Nephron (organoid): ENCODE measurements at regions not wholly inside any gene's neighbourhood (a gene's known extent, or its start where the extent isn't known, plus 50 kb on each side); places are given as distances from the start of the nearest gene placed in this dataset.

Experiments
- H3K27ac Mint-ChIP-seq, 3 experiments: 2 replicates each; pipeline ENCODE4 v1.8.0; 2020; ENCODE audit warnings: mixed read lengths in 3 of 3, mild to moderate bottlenecking in 2 of 3, moderate library complexity in 1 of 3
- H3K27me3 Mint-ChIP-seq: 2 replicates; pipeline ENCODE4 v1.8.0; 2021; ENCODE audit warnings: low read depth, mild to moderate bottlenecking, moderate library complexity, mixed read lengths
- H3K36me3 Mint-ChIP-seq: 2 replicates; pipeline ENCODE4 v1.8.0; 2020; ENCODE audit warnings: low read depth, mixed read lengths
- H3K4me1 Mint-ChIP-seq: 2 replicates; pipeline ENCODE4 v1.8.0; 2020; ENCODE audit warnings: mixed read lengths
- H3K4me3 Mint-ChIP-seq, 3 experiments: 2 replicates each; pipeline ENCODE4 v1.8.0; 2020; ENCODE audit warnings: mild to moderate bottlenecking in 3 of 3, mixed read lengths in 3 of 3, moderate library complexity in 2 of 3
- H3K9me3 Mint-ChIP-seq: 2 replicates; pipeline ENCODE4 v1.8.0; 2020; ENCODE audit warnings: mixed read lengths
- TF ChIP-seq, protein P1 (sequence below), 3 experiments: fragments of 200-600 bp; sonication (generic); IDR thresholded peaks; one replicate each; pipeline ENCODE4 v1.5.0; 2021; ENCODE audit warnings: antibody characterized with exemption in 3 of 3; ENCODE audit not compliant: unreplicated experiment in 3 of 3

DNA sequence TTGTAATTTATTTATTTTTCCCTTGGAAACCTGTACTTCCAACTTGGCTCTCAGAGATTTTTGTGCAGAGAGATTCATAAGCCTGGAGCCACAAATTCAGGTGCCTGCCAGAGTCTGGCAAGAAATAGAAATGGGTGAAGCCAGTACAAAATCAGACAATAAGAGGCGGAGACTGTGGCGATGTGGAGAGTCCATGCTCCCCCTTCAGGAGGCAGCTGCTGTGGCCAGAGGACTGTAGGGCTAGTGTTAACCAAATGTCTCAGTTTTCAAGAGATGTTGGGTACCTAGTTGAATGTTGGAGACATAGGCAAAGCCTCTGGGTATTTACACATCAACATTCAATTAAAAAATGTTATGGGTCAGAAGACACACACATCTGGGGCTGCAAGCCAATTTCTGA is 208.6 kb downstream of the PSAT1 start:
- H3K36me3 Mint-ChIP-seq: no peaks in the 10 kb centered on the region
- no peak overlapping the region for H3K27ac Mint-ChIP-seq
- H3K27me3 Mint-ChIP-seq: peaks cover 7% of the 10 kb centered on the region
- H3K9me3 Mint-ChIP-seq: no peaks in the 10 kb centered on the region
- TF ChIP-seq, protein P1, sequence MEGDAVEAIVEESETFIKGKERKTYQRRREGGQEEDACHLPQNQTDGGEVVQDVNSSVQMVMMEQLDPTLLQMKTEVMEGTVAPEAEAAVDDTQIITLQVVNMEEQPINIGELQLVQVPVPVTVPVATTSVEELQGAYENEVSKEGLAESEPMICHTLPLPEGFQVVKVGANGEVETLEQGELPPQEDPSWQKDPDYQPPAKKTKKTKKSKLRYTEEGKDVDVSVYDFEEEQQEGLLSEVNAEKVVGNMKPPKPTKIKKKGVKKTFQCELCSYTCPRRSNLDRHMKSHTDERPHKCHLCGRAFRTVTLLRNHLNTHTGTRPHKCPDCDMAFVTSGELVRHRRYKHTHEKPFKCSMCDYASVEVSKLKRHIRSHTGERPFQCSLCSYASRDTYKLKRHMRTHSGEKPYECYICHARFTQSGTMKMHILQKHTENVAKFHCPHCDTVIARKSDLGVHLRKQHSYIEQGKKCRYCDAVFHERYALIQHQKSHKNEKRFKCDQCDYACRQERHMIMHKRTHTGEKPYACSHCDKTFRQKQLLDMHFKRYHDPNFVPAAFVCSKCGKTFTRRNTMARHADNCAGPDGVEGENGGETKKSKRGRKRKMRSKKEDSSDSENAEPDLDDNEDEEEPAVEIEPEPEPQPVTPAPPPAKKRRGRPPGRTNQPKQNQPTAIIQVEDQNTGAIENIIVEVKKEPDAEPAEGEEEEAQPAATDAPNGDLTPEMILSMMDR (IDR thresholded peaks at IDR 0.05; ENCODE audit: unreplicated experiment in 3 of 3): no peak
- no peaks in the 10 kb centered on the region for H3K4me1 Mint-ChIP-seq
- no peak overlapping the region for H3K4me3 Mint-ChIP-seq

GRCh38 chr9:78507037-78507436 is 210.1 kb downstream of the PSAT1 start:
- Mint-ChIP-seq H3K27me3 (peaks cover 7% of the 10 kb centered on the region), H3K36me3 (no peaks in the 10 kb centered on the region), H3K4me3 (no peak overlapping the region), H3K4me1 (no peaks in the 10 kb centered on the region), H3K9me3 (no peaks in the 10 kb centered on the region), H3K27ac (no peak overlapping the region)
- TF ChIP-seq, protein P1 (IDR thresholded peaks at IDR 0.05; ENCODE audit: unreplicated experiment in 3 of 3): no peak

DNA sequence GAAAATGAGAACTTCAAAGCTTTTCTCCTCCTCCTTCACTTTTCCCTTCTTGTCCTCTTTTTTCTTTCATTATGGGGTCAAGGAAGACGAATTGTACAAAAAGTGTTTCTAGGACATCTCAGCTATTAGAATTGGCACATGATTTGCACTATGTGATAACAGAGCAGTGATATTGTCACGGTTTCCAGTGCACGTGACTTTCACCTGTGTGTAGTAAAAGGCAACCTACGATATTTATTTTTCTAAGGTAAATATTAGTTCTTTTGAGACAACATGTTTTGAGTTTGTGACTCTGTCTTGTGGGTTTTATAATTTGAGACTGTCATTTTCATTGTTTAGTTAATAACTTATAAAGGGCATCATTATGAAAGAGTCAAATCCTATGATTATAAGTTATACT is 213.1 kb downstream of the PSAT1 start:
- no peaks in the 10 kb centered on the region for H3K4me1 Mint-ChIP-seq
- peaks cover 7% of the 10 kb centered on the region for H3K27me3 Mint-ChIP-seq
- H3K27ac Mint-ChIP-seq: no peak overlapping the region
- H3K4me3 Mint-ChIP-seq: no peak overlapping the region
- no peaks in the 10 kb centered on the region for H3K36me3 Mint-ChIP-seq
- TF ChIP-seq, protein P1 (IDR thresholded peaks at IDR 0.05; ENCODE audit: unreplicated experiment in 3 of 3): no peak
- peaks cover 9% of the 10 kb centered on the region for H3K9me3 Mint-ChIP-seq

DNA sequence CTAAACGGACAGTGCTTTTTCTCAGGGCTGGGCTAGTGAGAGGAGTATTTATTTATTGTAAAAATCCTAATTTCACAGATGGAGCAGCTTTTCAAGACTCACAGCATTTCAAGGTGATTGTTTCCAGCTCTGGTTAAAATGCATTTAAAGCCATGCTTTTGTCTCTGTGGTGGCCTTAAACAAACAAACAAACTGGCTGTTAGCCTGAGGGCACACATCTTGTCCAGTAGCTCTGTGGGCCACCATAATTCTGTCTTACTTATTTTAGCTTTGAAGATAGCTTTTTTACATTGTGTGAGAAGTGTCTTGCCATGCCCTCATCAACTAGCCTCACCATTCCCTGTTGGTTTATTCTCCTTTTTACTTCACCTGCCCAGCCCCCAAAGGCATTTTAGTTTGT is 218.2 kb downstream of the PSAT1 start:
- peaks cover 35% of the 10 kb centered on the region for H3K9me3 Mint-ChIP-seq
- H3K4me1 Mint-ChIP-seq: no peaks in the 10 kb centered on the region
- H3K27me3 Mint-ChIP-seq: no peaks in the 10 kb centered on the region
- H3K27ac Mint-ChIP-seq: no peak overlapping the region
- H3K4me3 Mint-ChIP-seq: no peak overlapping the region
- TF ChIP-seq, protein P1 (IDR thresholded peaks at IDR 0.05; ENCODE audit: unreplicated experiment in 3 of 3): no peak
- no peaks in the 10 kb centered on the region for H3K36me3 Mint-ChIP-seq

DNA sequence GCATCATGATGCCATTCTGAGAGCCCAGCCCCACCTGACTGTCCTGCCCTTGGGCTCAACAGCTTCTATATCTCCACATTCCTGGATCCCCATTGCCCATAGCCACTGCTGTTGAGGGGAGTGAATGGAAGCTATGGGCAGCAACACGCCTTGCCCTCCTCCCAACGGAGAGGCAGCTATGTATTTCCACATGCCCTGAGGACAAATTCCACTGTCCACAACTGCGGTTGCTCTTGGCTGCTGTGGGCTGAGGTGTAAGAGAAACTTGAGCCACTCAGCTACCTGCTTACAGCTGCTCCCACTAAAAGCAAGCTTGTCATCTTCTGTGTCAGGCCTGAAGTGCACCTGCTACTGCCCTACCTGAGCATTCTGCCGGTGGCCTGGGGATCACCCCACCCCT is 222.9 kb downstream of the PSAT1 start:
- TF ChIP-seq, protein P1 (IDR thresholded peaks at IDR 0.05; ENCODE audit: unreplicated experiment in 3 of 3): no peak
- H3K27ac Mint-ChIP-seq: no peak overlapping the region
- no peak overlapping the region for H3K4me3 Mint-ChIP-seq
- no peaks in the 10 kb centered on the region for H3K4me1 Mint-ChIP-seq
- peaks cover 51% of the 10 kb centered on the region for H3K9me3 Mint-ChIP-seq
- peaks cover 10% of the 10 kb centered on the region for H3K36me3 Mint-ChIP-seq
- H3K27me3 Mint-ChIP-seq: no peaks in the 10 kb centered on the region

DNA sequence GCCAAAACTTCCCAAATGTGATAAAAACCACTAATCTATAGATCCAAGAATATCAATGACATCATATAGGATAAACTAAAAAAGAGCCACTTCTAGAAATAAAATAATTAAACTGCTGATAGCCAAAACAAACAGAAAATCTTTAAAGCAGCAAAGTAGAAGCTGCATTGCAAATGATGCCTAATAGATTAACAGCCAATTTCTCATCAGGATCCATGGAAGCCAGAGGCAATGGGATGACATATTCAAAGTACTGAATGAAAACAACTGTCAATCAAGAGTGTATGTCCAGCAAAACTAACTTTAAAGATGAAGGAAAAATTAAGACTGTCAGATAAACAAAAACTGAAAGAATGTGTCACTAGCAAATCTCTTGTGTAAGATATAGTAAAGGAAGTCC is 224.8 kb downstream of the PSAT1 start:
- no peaks in the 10 kb centered on the region for H3K27me3 Mint-ChIP-seq
- H3K27ac Mint-ChIP-seq: no peak overlapping the region
- TF ChIP-seq, protein P1 (IDR thresholded peaks at IDR 0.05; ENCODE audit: unreplicated experiment in 3 of 3): no peak
- H3K36me3 Mint-ChIP-seq: peaks cover 10% of the 10 kb centered on the region
- no peaks in the 10 kb centered on the region for H3K4me1 Mint-ChIP-seq
- peaks cover 44% of the 10 kb centered on the region for H3K9me3 Mint-ChIP-seq
- no peak overlapping the region for H3K4me3 Mint-ChIP-seq
